A204.1 (cell line): ENCODE measurements at regions not wholly inside any gene's neighbourhood (a gene's known extent, or its start where the extent isn't known, plus 50 kb on each side); places are given as distances from the start of the nearest gene placed in this dataset.

Experiments used
- FAIRE-seq: peaks from 2 replicates; lab custom pipeline; 2012; peaks lifted over from hg19 to GRCh38; lab: Jason Lieb, UNC

GRCh38 chr6:14644381-14644780 lies 526.8 kb downstream of the CD83 start:
- no peak for FAIRE-seq

- FAIRE-seq, result no peak
These were observed 527.6 kb downstream of the CD83 start for GRCh38 chr6:14645221-14645620.

GRCh38 chr6:14645841-14646240 lies 528.3 kb downstream of the CD83 start:
- no peak for FAIRE-seq

GRCh38 chr6:14646371-14646770 lies 528.8 kb downstream of the CD83 start:
- FAIRE-seq, result no peak

GRCh38 chr6:14647357-14647756 lies 529.8 kb downstream of the CD83 start:
- no peak for FAIRE-seq

- FAIRE-seq, result no peak
These were observed 535.0 kb downstream of the CD83 start for GRCh38 chr6:14652536-14652935.

GRCh38 chr6:14655201-14656061 lies 537.9 kb downstream of the CD83 start:
- FAIRE-seq, result no peak

GRCh38 chr6:14656078-14656521 lies 538.5 kb downstream of the CD83 start:
- no peak for FAIRE-seq

- no peak for FAIRE-seq
These were observed 539.1 kb downstream of the CD83 start for GRCh38 chr6:14656649-14657048.

GRCh38 chr6:14658030-14658429 lies 540.5 kb downstream of the CD83 start:
- FAIRE-seq, result no peak

- FAIRE-seq, result no peak
These were observed 541.5 kb downstream of the CD83 start for GRCh38 chr6:14658886-14659561.

- no peak for FAIRE-seq
These were observed 542.3 kb downstream of the CD83 start for GRCh38 chr6:14659841-14660240.

GRCh38 chr6:14660806-14661579 lies 543.4 kb downstream of the CD83 start:
- no peak for FAIRE-seq

GRCh38 chr6:14661691-14662090 lies 544.1 kb downstream of the CD83 start:
- FAIRE-seq, result no peak

- FAIRE-seq, result no peak
These were observed 546.6 kb downstream of the CD83 start for GRCh38 chr6:14664112-14664601.

GRCh38 chr6:14664621-14665315 lies 547.2 kb downstream of the CD83 start:
- no peak for FAIRE-seq

GRCh38 chr6:14665827-14666724 lies 548.5 kb downstream of the CD83 start:
- FAIRE-seq, result no peak

GRCh38 chr6:14670806-14671205 lies 553.2 kb downstream of the CD83 start:
- no peak for FAIRE-seq

- FAIRE-seq, result no peak
These were observed 553.7 kb downstream of the CD83 start for GRCh38 chr6:14671261-14671681.

GRCh38 chr6:14671937-14672336 lies 554.4 kb downstream of the CD83 start:
- FAIRE-seq, result no peak

GRCh38 chr6:14673201-14673600 lies 555.6 kb downstream of the CD83 start:
- FAIRE-seq, result no peak
